DND-41 (cell line): ENCODE measurements at regions not wholly inside any gene's neighbourhood (a gene's known extent, or its start where the extent isn't known, plus 50 kb on each side); places are given as distances from the start of the nearest gene placed in this dataset.

Experiments
- EZH2 ChIP-seq: IDR thresholded peaks from 3 replicates; pipeline ENCODE4 v1.6.1; 2012; ENCODE audit warnings: borderline replicate concordance, low read depth, mild to moderate bottlenecking, moderate library complexity, low read length, inconsistent platforms; ENCODE audit not compliant: severe bottlenecking
- TF ChIP-seq, protein P1 (sequence below): IDR thresholded peaks from 2 replicates; pipeline ENCODE4 v1.5.1; 2012; ENCODE audit warnings: borderline replicate concordance, low read length, moderate library complexity, mild to moderate bottlenecking; ENCODE audit not compliant: poor library complexity, severe bottlenecking; ENCODE audit errors: extremely low read depth

DNA sequence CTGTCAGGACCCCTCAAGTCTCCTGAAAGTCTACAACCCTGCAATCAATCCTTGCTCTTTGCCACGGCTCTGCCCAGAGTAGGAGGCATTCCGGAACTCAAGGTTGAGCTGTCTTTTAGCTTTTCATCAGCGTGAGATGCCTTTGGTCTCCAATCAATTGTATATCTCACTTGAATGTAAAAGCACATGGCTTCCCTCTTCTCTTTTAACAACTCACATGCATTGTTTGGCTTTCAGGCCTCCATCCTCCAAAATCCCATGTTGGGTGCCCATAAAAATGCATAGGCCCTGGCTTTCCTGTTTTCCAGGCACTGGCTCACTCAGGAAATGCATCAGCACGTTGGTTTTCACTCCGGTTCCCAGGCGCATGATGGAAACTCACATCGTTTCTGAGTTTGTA lies 64.0 kb upstream of the FOXF1 start:
- TF ChIP-seq, protein P1, sequence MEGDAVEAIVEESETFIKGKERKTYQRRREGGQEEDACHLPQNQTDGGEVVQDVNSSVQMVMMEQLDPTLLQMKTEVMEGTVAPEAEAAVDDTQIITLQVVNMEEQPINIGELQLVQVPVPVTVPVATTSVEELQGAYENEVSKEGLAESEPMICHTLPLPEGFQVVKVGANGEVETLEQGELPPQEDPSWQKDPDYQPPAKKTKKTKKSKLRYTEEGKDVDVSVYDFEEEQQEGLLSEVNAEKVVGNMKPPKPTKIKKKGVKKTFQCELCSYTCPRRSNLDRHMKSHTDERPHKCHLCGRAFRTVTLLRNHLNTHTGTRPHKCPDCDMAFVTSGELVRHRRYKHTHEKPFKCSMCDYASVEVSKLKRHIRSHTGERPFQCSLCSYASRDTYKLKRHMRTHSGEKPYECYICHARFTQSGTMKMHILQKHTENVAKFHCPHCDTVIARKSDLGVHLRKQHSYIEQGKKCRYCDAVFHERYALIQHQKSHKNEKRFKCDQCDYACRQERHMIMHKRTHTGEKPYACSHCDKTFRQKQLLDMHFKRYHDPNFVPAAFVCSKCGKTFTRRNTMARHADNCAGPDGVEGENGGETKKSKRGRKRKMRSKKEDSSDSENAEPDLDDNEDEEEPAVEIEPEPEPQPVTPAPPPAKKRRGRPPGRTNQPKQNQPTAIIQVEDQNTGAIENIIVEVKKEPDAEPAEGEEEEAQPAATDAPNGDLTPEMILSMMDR: no peak
- no peak for TF ChIP-seq EZH2
